Keratinocyte (primary cell): ENCODE measurements at regions not wholly inside any gene's neighbourhood (a gene's known extent, or its start where the extent isn't known, plus 50 kb on each side); places are given as distances from the start of the nearest gene placed in this dataset.

ENCODE experiments used
- CTCF ChIP-seq, 3 experiments: IDR thresholded peaks in 1 of 3; conservative IDR thresholded peaks in 1 of 3; optimal IDR thresholded peaks in 1 of 3; 2 replicates in 2 of 3; 3 replicates in 1 of 3; pipeline versions ENCODE3 to v1.5.1; 2011; ENCODE audit warnings: low read length in 3 of 3, mild to moderate bottlenecking in 3 of 3, moderate library complexity in 2 of 3, control low read depth in 1 of 3, inconsistent platforms in 1 of 3; ENCODE audit not compliant: insufficient read depth in 2 of 3; ENCODE audit errors: extremely low read depth in 1 of 3
- EZH2 ChIP-seq: IDR thresholded peaks from one replicate; pipeline ENCODE4 v1.6.1; 2012; ENCODE audit warnings: inconsistent platforms, mild to moderate bottlenecking, low read length, moderate library complexity

GRCh38 chr6:154920495-154921200 is 74.5 kb upstream of the TIAM2 start:
- no peak for TF ChIP-seq CTCF (optimal IDR thresholded peaks at IDR 0.05 in 1 of 3, IDR thresholded peaks at IDR 0.05 in 1 of 3, conservative IDR thresholded peaks at IDR 0.05 in 1 of 3; ENCODE audit: extremely low read depth in 1 of 3, insufficient read depth in 2 of 3, low read length in 3 of 3)
- no peak for TF ChIP-seq EZH2
